ENCODE measurements at regions not wholly inside any gene's neighbourhood (a gene's known extent, or its start where the extent isn't known, plus 50 kb on each side); places are given as distances from the start of the nearest gene placed in this dataset.

DNA sequence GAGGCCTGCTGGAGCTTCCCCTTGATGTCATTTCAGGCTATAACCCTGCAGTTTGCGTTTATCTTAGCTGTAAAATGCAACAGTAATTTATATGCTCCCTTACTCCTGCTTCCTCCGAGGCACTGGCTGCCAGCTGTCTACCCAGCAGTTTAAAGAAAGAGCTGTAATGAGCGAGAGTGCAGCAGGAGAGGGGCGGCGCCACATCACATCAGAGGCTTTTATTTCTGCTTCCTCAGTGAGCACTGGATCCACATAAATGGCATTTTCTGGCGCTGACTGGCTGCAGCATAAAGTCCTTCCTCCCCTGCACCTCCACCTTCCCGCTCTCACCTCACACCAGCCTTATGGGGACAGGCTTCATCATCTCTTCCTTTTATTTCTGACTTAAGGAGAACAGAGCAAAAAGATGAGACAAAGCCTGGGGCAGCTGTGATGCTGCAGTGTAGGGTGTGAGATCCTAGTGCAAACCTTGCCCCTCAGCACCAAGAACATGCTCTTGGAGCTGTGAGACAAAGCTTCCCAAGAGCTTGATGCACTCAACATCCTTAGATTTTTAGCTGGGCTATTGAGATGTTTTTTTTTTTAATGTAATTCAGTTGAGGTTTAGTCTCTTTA is 829.6 kb upstream of the ZNF608 start:
- in situ Hi-C loops (cut with MboI) (no loop called here), intact Hi-C loops (cut with micrococcal nuclease; ENCODE audit: unreplicated experiment) (no loop called here)
- H3K36me3 ChIP-seq (ENCODE audit: control insufficient read depth in 2 of 2, insufficient read depth in 2 of 2, low read length in 1 of 2), result no peaks in the 10 kb centered on the region
- no peak for TF ChIP-seq RELA (IDR thresholded peaks at IDR 0.05; ENCODE audit: borderline replicate concordance, partially characterized antibody)
- TF ChIP-seq SMAD1 (IDR thresholded peaks at IDR 0.05; ENCODE audit: low read depth, partially characterized antibody), result no peak
- TF ChIP-seq CBX5 (IDR thresholded peaks at IDR 0.05; ENCODE audit: low read depth), result no peak
- TF ChIP-seq EZH2 (IDR thresholded peaks at IDR 0.05; ENCODE audit: borderline replicate concordance, control insufficient read depth, low read depth, low read length), result no peak
- no peak for TF ChIP-seq SRF (IDR thresholded peaks at IDR 0.05; ENCODE audit: low read depth in 2 of 2, low read length in 2 of 2)
- no peak for TF ChIP-seq SPI1 (IDR thresholded peaks at IDR 0.05; ENCODE audit: borderline replicate concordance, insufficient read depth, low read depth, low read length)
- no peak for TF ChIP-seq TCF7 (IDR thresholded peaks at IDR 0.05; ENCODE audit: borderline replicate concordance)
- TF ChIP-seq SREBF1 (IDR thresholded peaks at IDR 0.05; ENCODE audit: low read length), result no peak
- TF ChIP-seq RAD51 (IDR thresholded peaks at IDR 0.05), result no peak
- TF ChIP-seq CHD2 (IDR thresholded peaks at IDR 0.05; ENCODE audit: borderline replicate concordance, low read depth, low read length), result no peak
- TF ChIP-seq SP1 (IDR thresholded peaks at IDR 0.05; ENCODE audit: low read depth, low read length), result no peak
- TF ChIP-seq USF2 (IDR thresholded peaks at IDR 0.05; ENCODE audit: borderline replicate concordance, low read depth, low read length), result no peak
- FAIRE-seq (no peak), ATAC-seq (no peak), DNase-seq (ENCODE audit: low read depth, low spot score) (no peak)
- no peak overlapping the region for H3K27ac ChIP-seq (ENCODE audit: control insufficient read depth, insufficient read depth)
- SMC1A ChIA-PET (ENCODE audit: uncharacterized antibody, unreplicated experiment), result interaction anchor here (0.6 to 1.0 kb wide), 4 partner anchors 16 to 1905 kb away, joined by 3 read pairs; no protein-coding TSS in a partner anchor
- H3K4me1 ChIP-seq (ENCODE audit: control insufficient read depth, insufficient read depth, low read length), result no peaks in the 10 kb centered on the region
- no peak overlapping the region for H2AFZ ChIP-seq (ENCODE audit: control insufficient read depth, low read depth, low read length)
- CTCF ChIA-PET, result interaction anchor here (1.0 kb wide), 1 partner anchor 51 kb away, joined by 3 read pairs; no protein-coding TSS in a partner anchor
- RAD21 ChIA-PET (ENCODE audit: unreplicated experiment), result interaction anchor here (0.5 kb wide), 1 partner anchor 19 kb away, joined by 3 read pairs; no protein-coding TSS in a partner anchor
- no peak overlapping the region for H3K4me2 ChIP-seq (ENCODE audit: control insufficient read depth, insufficient read depth)
- H3K9me3 ChIP-seq (replicated peaks; ENCODE audit: control insufficient read depth, insufficient read depth, low read length), result no peaks in the 10 kb centered on the region
- H3K9ac ChIP-seq (ENCODE audit: control insufficient read depth, insufficient read depth, low read length), result no peak overlapping the region
- no peaks in the 10 kb centered on the region for H3K27me3 ChIP-seq (replicated peaks in 1 of 2; ENCODE audit: control insufficient read depth in 2 of 2, insufficient read depth in 2 of 2, low read length in 1 of 2)
- H3K79me2 ChIP-seq (ENCODE audit: control insufficient read depth, insufficient read depth, low read length), result no peaks in the 10 kb centered on the region
- no peaks in the 10 kb centered on the region for H4K20me1 ChIP-seq (ENCODE audit: control insufficient read depth, insufficient read depth)
- H3K4me3 ChIP-seq, result no peak overlapping the region
- POLR2A ChIA-PET, result no interaction called here
- BruUV-seq (replicated peaks), result no TSS peak
- WGBS (ENCODE audit: insufficient coverage, insufficient replicate concordance, low lambda C conversion rate, missing lambda C conversion rate), result 21% methylated on average over 7 of the region's 7 CpGs

Measured in GM12878 (cell line).